ENCODE measurements at regions not wholly inside any gene's neighbourhood (a gene's known extent, or its start where the extent isn't known, plus 50 kb on each side); places are given as distances from the start of the nearest gene placed in this dataset.

DNA sequence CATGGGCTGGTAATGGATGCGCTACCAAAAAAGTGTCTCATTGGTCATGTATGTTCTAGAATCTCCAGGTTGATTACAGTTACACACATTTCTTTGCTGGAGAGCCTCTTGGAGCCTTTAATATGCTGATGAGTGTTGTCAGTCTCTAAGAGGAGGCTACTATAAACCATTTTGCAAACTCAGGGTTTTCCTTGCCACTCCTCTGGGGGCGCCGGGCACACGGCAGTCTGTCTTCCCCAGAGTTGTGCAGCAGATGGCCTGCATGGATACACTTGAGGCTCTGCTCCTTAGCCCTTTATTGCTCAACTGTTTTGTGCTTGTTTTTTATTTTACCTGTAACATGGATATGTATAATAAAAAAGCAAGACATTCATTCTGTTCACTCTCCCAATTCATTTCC lies 196.5 kb downstream of the ACTR3B start:
- H3K9ac ChIP-seq (ENCODE audit: low read depth, low read length) = no peak overlapping the region
- no peaks in the 10 kb centered on the region for H3K36me3 ChIP-seq (ENCODE audit: control insufficient read depth, insufficient read depth, low read length)
- ATAC-seq (ENCODE audit: low read depth) (no peak), DNase-seq (no peak)
- no peak overlapping the region for H4K91ac ChIP-seq (ENCODE audit: insufficient read depth, low read depth, low read length)
- POLR2A ChIA-PET (ENCODE audit: unreplicated experiment) = no interaction called here
- intact Hi-C loops (cut with micrococcal nuclease) (no loop called here), in situ Hi-C loops (cut with MboI; ENCODE audit: low sequenced_read_pairs) (no loop called here), dilution Hi-C loops (cut with HindIII; ENCODE audit: low sequenced_read_pairs, unreplicated experiment) (no loop called here)
- H3K79me1 ChIP-seq (ENCODE audit: low read depth in 1 of 2, low read length in 2 of 2) = no peaks in the 10 kb centered on the region
- H3K4me2 ChIP-seq (ENCODE audit: low read depth, low read length) = no peak overlapping the region
- no peak overlapping the region for H2BK120ac ChIP-seq (ENCODE audit: low read depth, low read length)
- no peak overlapping the region for H3K4ac ChIP-seq (ENCODE audit: low read depth, low read length)
- no peak overlapping the region for H3K4me3 ChIP-seq (ENCODE audit: insufficient read depth, low read depth, low read length)
- no peak overlapping the region for H2BK20ac ChIP-seq (ENCODE audit: low read depth, low read length)
- no peaks in the 10 kb centered on the region for H3K9me1 ChIP-seq (ENCODE audit: insufficient read depth, low read length)
- no TSS peak for BruUV-seq (replicated peaks)
- no peaks in the 10 kb centered on the region for H3K27me3 ChIP-seq (ENCODE audit: control insufficient read depth, insufficient read depth, low read length)
- H3K14ac ChIP-seq (replicated peaks; ENCODE audit: low read depth, low read length) = no peak overlapping the region
- H2AK9ac ChIP-seq (replicated peaks; ENCODE audit: low read depth, low read length, poor library complexity) = no peak overlapping the region
- no peak for TF ChIP-seq CHD1 (IDR thresholded peaks at IDR 0.05; ENCODE audit: low read depth, low read length)
- no peak overlapping the region for H2AK5ac ChIP-seq (ENCODE audit: low read depth, low read length)
- no peak overlapping the region for H4K5ac ChIP-seq (ENCODE audit: low read depth, low read length)
- H2BK5ac ChIP-seq (ENCODE audit: low read depth, low read length, poor library complexity, severe bottlenecking) = no peak overlapping the region
- no peak overlapping the region for H4K8ac ChIP-seq (ENCODE audit: low read depth in 2 of 2, low read length in 2 of 2)
- H3K56ac ChIP-seq (ENCODE audit: extremely low read depth, insufficient read depth, low read length) = no peak overlapping the region
- CTCF ChIA-PET = no interaction called here
- no peak overlapping the region for H3K27ac ChIP-seq (ENCODE audit: insufficient read depth, low read length)
- H3K4me1 ChIP-seq (ENCODE audit: control insufficient read depth, insufficient read depth, low read length) = no peaks in the 10 kb centered on the region
- H3K23ac ChIP-seq (ENCODE audit: low read depth, low read length) = no peak overlapping the region
- no peak overlapping the region for H2AFZ ChIP-seq (replicated peaks; ENCODE audit: low read length, poor library complexity)
- H3K18ac ChIP-seq (ENCODE audit: low read depth, low read length) = no peak overlapping the region
- H3K9me3 ChIP-seq (ENCODE audit: control insufficient read depth, insufficient read depth, low read length) = peaks cover 7% of the 10 kb centered on the region; the same call in 1 of the 2 replicates
- H2BK15ac ChIP-seq (ENCODE audit: low read depth, low read length) = no peak overlapping the region
- WGBS, 2 experiments (ENCODE audit: extremely low coverage in 2 of 2, insufficient read length in 1 of 2) = 56% methylated on average over 3 of the region's 4 CpGs; no CpG with 5 or more reads in 1 of the 2 experiments
- H4K20me1 ChIP-seq (ENCODE audit: insufficient read depth, low read length) = no peaks in the 10 kb centered on the region
